CD14-positive monocyte (primary cell): ENCODE measurements at regions not wholly inside any gene's neighbourhood (a gene's known extent, or its start where the extent isn't known, plus 50 kb on each side); places are given as distances from the start of the nearest gene placed in this dataset.

Experiments
- DNase-seq, 3 donors: peaks; one replicate each; pipeline ENCODE4 v3.0.0-alpha.2; 2011 to 2022
- H2AFZ ChIP-seq: 2 replicates; pipeline ENCODE4 v1.6.0; 2012; ENCODE audit warnings: mild to moderate bottlenecking, low read depth, low read length, inconsistent platforms; ENCODE audit not compliant: insufficient read depth, poor library complexity, severe bottlenecking
- H3K27ac ChIP-seq, 2 donors: 1 replicate in 1 of 2; 2 replicates in 1 of 2; pipeline ENCODE4 v1.5.1; 2012 to 2013; ENCODE audit warnings: low read length in 2 of 2, control low read depth in 1 of 2, inconsistent platforms in 1 of 2, low read depth in 1 of 2, mild to moderate bottlenecking in 1 of 2
- H3K27me3 ChIP-seq, 2 donors: one replicate each; pipeline versions ENCODE4 v1.6.0 to v1.6.1; 2011 to 2013; ENCODE audit warnings: low read length in 2 of 2; ENCODE audit not compliant: control insufficient read depth in 2 of 2, insufficient read depth in 2 of 2
- H3K36me3 ChIP-seq, 2 donors: replicated peaks in 1 of 2; 1 replicate in 1 of 2; 2 replicates in 1 of 2; pipeline versions ENCODE4 v1.5.1 to v1.6.1; 2012 to 2013; ENCODE audit warnings: low read length in 2 of 2, control low read depth in 1 of 2, inconsistent platforms in 1 of 2, mild to moderate bottlenecking in 1 of 2; ENCODE audit not compliant: insufficient read depth in 2 of 2, control insufficient read depth in 1 of 2
- H3K4me1 ChIP-seq, 2 donors: 1 replicate in 1 of 2; 2 replicates in 1 of 2; pipeline versions ENCODE4 v1.5.1 to v1.6.1; 2012 to 2013; ENCODE audit warnings: low read length in 2 of 2, control low read depth in 1 of 2, inconsistent platforms in 1 of 2, mild to moderate bottlenecking in 1 of 2, moderate library complexity in 1 of 2; ENCODE audit not compliant: insufficient read depth in 2 of 2, control insufficient read depth in 1 of 2
- H3K4me2 ChIP-seq: replicated peaks from 2 replicates; pipeline ENCODE3; 2012; ENCODE audit warnings: low read length, moderate library complexity, mild to moderate bottlenecking; ENCODE audit not compliant: poor library complexity, severe bottlenecking; ENCODE audit errors: extremely low read depth
- H3K4me3 ChIP-seq, 3 experiments: fragments of 200-600 bp in 1 of 3; sonication (generic) in 1 of 3; replicated peaks in 1 of 3; 1 replicate in 2 of 3; 2 replicates in 1 of 3; pipeline ENCODE4 v1.5.1; 2011 to 2013; ENCODE audit warnings: low read length in 3 of 3, mild to moderate bottlenecking in 3 of 3, control low read depth in 2 of 3, low read depth in 2 of 3, inconsistent platforms in 1 of 3, moderate library complexity in 1 of 3
- H3K79me2 ChIP-seq: 2 replicates; pipeline ENCODE4 v1.6.0; 2012; ENCODE audit warnings: mild to moderate bottlenecking, control low read depth, inconsistent platforms, low read length, moderate library complexity; ENCODE audit not compliant: insufficient read depth
- H3K9ac ChIP-seq: 2 replicates; pipeline ENCODE4 v1.6.0; 2017; ENCODE audit warnings: low read length, mild to moderate bottlenecking; ENCODE audit not compliant: insufficient read depth, poor library complexity, severe bottlenecking
- H3K9me3 ChIP-seq, 2 donors: replicated peaks in 1 of 2; 1 replicate in 1 of 2; 2 replicates in 1 of 2; pipeline versions ENCODE4 v1.5.1 to v1.6.1; 2012 to 2013; ENCODE audit warnings: low read length in 2 of 2, control low read depth in 1 of 2; ENCODE audit not compliant: control insufficient read depth in 1 of 2, insufficient read depth in 1 of 2
- H4K20me1 ChIP-seq: 2 replicates; pipeline ENCODE4 v1.6.0; 2012; ENCODE audit warnings: mild to moderate bottlenecking, low read length, control low read depth, moderate library complexity; ENCODE audit not compliant: insufficient read depth
- H3K27ac Mint-ChIP-seq, 7 donors: one replicate each; pipeline ENCODE4 v1.8.0; 2020; ENCODE audit warnings: mild to moderate bottlenecking in 7 of 7, mixed read lengths in 7 of 7, moderate library complexity in 6 of 7, inconsistent platforms in 2 of 7
- H3K27me3 Mint-ChIP-seq, 3 donors: one replicate each; pipeline ENCODE4 v1.8.0; 2021 to 2022; ENCODE audit warnings: low read depth in 3 of 3, mild to moderate bottlenecking in 3 of 3, mixed read lengths in 3 of 3, moderate library complexity in 3 of 3, inconsistent platforms in 1 of 3
- H3K36me3 Mint-ChIP-seq, 2 donors: one replicate each; pipeline ENCODE4 v1.8.0; 2020; ENCODE audit warnings: mixed read lengths in 2 of 2, inconsistent platforms in 1 of 2, mild to moderate bottlenecking in 1 of 2
- H3K4me1 Mint-ChIP-seq: one replicate; pipeline ENCODE4 v1.8.0; 2020; ENCODE audit warnings: mild to moderate bottlenecking, mixed read lengths
- H3K4me3 Mint-ChIP-seq, 2 donors: one replicate each; pipeline ENCODE4 v1.8.0; 2020; ENCODE audit warnings: mild to moderate bottlenecking in 2 of 2, mixed read lengths in 2 of 2, moderate library complexity in 1 of 2
- H3K9me3 Mint-ChIP-seq, 7 donors: one replicate each; pipeline ENCODE4 v1.8.0; 2020 to 2022; ENCODE audit warnings: mixed read lengths in 7 of 7, mild to moderate bottlenecking in 6 of 7, moderate library complexity in 6 of 7, inconsistent platforms in 2 of 7
- WGBS: methylation state at CpG from one replicate; pipeline ENCODE4 v1.1.5; 2013; ENCODE audit warnings: missing lambda C conversion rate; ENCODE audit not compliant: insufficient coverage; 5-methylcytosine and 5-hydroxymethylcytosine counted together
- intact Hi-C, 2 donors: fragments of 100-400 bp; cut with micrococcal nuclease; formaldehyde crosslinking; loops; one replicate each; pipeline versions ENCODE4 v1.15.0 to v1.15.1; 2023
- TF ChIP-seq, protein P1 (sequence below): fragments of 200-600 bp; IDR thresholded peaks from one replicate; pipeline ENCODE4 v1.8.0; 2022; ENCODE audit warnings: antibody characterized with exemption, mild to moderate bottlenecking

GRCh38 chr1:29804181-29804899 is 568.0 kb downstream of the PTPRU start:
- Mint-ChIP-seq H3K4me3 (no peak overlapping the region), H3K9me3 (no peaks in the 10 kb centered on the region), H3K27me3 (peaks cover 4 to 11% (median 6%) of the 10 kb centered on the region in 3 donors), H3K27ac (no peak overlapping the region), H3K4me1 (no peaks in the 10 kb centered on the region), H3K36me3 (no peaks in the 10 kb centered on the region)
- Histone ChIP-seq H3K36me3 (no peaks in the 10 kb centered on the region), H3K9ac (no peak overlapping the region), H4K20me1 (no peaks in the 10 kb centered on the region), H3K9me3 (no peaks in the 10 kb centered on the region), H3K27ac (no peak overlapping the region), H3K4me2 (no peak overlapping the region), H3K4me3 (no peak overlapping the region), H3K4me1 (no peaks in the 10 kb centered on the region), H3K27me3 (no peaks in the 10 kb centered on the region), H2AFZ (no peak overlapping the region), H3K79me2 (no peaks in the 10 kb centered on the region)
- TF ChIP-seq, protein P1, sequence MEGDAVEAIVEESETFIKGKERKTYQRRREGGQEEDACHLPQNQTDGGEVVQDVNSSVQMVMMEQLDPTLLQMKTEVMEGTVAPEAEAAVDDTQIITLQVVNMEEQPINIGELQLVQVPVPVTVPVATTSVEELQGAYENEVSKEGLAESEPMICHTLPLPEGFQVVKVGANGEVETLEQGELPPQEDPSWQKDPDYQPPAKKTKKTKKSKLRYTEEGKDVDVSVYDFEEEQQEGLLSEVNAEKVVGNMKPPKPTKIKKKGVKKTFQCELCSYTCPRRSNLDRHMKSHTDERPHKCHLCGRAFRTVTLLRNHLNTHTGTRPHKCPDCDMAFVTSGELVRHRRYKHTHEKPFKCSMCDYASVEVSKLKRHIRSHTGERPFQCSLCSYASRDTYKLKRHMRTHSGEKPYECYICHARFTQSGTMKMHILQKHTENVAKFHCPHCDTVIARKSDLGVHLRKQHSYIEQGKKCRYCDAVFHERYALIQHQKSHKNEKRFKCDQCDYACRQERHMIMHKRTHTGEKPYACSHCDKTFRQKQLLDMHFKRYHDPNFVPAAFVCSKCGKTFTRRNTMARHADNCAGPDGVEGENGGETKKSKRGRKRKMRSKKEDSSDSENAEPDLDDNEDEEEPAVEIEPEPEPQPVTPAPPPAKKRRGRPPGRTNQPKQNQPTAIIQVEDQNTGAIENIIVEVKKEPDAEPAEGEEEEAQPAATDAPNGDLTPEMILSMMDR: no peak
- WGBS: 73% methylated on average over 1 of the region's 6 CpGs
- intact Hi-C loops: no loop called here
- DNase-seq: no peak

- H3K4me2 ChIP-seq: no peak overlapping the region
- Mint-ChIP-seq H3K36me3 (no peaks in the 10 kb centered on the region), H3K4me3 (no peak overlapping the region), H3K27ac (no peak overlapping the region), H3K9me3 (no peaks in the 10 kb centered on the region), H3K4me1 (no peaks in the 10 kb centered on the region), H3K27me3 (peaks cover 4 to 9% (median 6%) of the 10 kb centered on the region in 3 donors)
- H3K27ac ChIP-seq: no peak overlapping the region
- no peaks in the 10 kb centered on the region for H3K79me2 ChIP-seq
- H3K9me3 ChIP-seq: no peaks in the 10 kb centered on the region
- no peak overlapping the region for H3K4me3 ChIP-seq
- TF ChIP-seq, protein P1: no peak
- intact Hi-C loops: no loop called here
- 89% methylated on average over 1 of the region's 4 CpGs for WGBS
- H3K4me1 ChIP-seq: no peaks in the 10 kb centered on the region
- no peaks in the 10 kb centered on the region for H4K20me1 ChIP-seq
- no peak overlapping the region for H3K9ac ChIP-seq
- no peaks in the 10 kb centered on the region for H3K27me3 ChIP-seq
- DNase-seq: no peak
- H2AFZ ChIP-seq: no peak overlapping the region
- H3K36me3 ChIP-seq: no peaks in the 10 kb centered on the region
These were observed 567.2 kb downstream of the PTPRU start for GRCh38 chr1:29803486-29803885.
